H1 (cell line): ENCODE measurements at regions not wholly inside any gene's neighbourhood (a gene's known extent, or its start where the extent isn't known, plus 50 kb on each side); places are given as distances from the start of the nearest gene placed in this dataset.

ENCODE experiments used
- ASH2L ChIP-seq: fragments of 200-600, 300-600 bp; sonication (generic); IDR thresholded peaks from one replicate; pipeline ENCODE4 v1.7.1; 2017; ENCODE audit warnings: low read length
- ATF3 ChIP-seq: IDR thresholded peaks from 2 replicates; pipeline ENCODE4 v1.6.1; 2011; ENCODE audit warnings: low read depth, mild to moderate bottlenecking, low read length; ENCODE audit not compliant: insufficient read depth
- TCF12 ChIP-seq: IDR thresholded peaks from 2 replicates; pipeline ENCODE4 v1.6.1; 2011; ENCODE audit warnings: low read depth, mild to moderate bottlenecking, low read length

GRCh38 chr14:101460521-101460920 lies 100.8 kb upstream of the DIO3 start (continued):
- no peak for TF ChIP-seq ATF3
- TF ChIP-seq ASH2L = no peak
- no peak for TF ChIP-seq TCF12
